GM18858 (cell line): ENCODE measurements at regions not wholly inside any gene's neighbourhood (a gene's known extent, or its start where the extent isn't known, plus 50 kb on each side); places are given as distances from the start of the nearest gene placed in this dataset.
"Not testable (repeated sequence)": the region's sequence is repeated elsewhere in the genome, so short reads cannot be mapped to it uniquely, and the experiment has no call there.

Experiments
- ATAC-seq: cut with Tn5 transposase; IDR thresholded peaks from one replicate; pipeline ENCODE4 v1.9.1; 2021; ENCODE audit not compliant: unreplicated experiment

DNA sequence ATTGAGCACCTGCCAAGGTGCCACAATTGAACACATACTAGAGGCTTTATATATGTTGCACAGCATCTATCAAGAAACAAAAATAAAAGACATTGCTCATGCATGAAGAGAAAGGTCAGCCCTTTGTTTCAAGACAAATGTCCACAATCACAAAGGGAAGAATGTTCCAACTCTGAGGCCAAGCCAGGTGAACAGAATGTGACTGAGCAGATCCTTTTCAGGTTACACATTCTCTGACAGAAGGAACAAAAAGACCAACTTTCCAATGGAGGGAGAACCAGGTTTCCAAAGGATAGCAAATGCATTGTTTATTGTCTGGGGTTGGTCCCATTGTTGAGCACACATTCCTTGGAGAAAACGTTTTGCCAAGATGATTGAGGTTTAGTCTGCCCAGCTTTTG is 50.2 kb upstream of the FAM174B start:
- no peak for ATAC-seq

DNA sequence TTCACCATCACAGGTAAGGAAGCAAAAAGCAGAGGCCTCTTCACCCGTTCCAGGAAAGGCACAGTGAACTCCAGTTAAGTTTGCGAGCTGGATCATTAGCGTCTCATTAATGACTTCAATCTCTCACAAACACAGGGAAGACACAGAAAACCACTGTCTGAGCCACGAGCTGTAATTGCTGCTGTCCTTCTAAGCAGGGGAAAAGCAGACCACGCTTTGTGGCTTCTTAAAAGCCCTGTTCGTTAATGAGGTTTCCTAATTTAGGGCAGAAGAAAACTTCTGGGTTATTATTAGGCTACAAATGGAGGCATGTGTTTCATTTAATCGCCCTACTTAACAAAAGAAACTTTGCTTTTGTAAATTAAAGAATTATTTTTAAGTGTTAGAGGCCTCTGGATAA is 50.6 kb upstream of the FAM174B start:
- no peak for ATAC-seq

DNA sequence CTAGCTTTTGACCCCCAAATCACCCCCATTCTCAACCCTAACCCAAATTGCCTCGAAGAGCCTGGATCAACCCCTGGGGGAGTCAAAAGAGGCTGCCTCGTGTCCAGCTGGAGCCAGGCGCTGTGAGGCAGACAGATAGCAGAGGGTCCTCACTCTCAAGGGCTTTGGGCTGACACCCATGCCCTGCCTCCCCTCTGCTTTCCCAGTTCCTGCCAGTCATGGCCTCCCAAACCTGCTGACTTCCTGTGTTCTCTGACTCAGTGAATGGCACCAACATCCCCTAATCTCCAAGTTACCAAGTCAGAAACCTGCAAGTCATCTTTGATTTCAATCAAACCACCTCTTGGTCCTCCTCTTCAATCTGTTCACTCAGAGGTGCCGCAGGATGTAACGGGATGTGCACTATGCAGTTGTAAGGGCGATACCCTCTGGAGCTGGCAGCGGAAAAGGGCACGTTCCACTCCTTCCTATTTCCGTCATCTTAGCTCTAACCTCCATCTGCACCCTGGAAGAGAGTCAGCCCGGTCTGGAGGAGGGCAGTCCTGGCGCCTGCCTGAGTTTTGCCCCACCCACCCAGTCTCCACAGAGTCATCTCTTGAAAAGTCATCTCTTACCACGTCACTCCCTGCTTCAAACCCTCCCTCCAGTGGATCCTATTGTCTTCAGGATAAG is 52.4 kb upstream of the FAM174B start:
- ATAC-seq: no peak

DNA sequence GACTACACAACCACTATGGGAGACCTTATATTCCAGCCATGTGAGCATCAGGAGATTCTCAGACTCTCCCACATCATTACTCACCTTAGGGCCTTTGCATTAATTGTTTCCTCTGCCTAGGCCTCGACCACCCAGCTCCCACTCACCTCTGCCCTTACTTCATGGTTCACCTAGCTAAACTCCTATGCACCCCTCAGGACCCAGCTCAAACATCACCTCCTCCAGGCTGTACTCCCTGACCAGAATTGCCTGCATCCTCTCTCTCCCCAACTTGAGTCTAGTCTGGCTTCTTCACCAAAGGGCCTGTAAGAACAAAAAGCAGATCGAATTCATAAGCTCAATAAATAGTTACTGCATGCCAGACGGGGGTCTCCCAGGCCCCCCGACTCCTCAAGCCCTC is 53.1 kb upstream of the FAM174B start:
- ATAC-seq: no peak

DNA sequence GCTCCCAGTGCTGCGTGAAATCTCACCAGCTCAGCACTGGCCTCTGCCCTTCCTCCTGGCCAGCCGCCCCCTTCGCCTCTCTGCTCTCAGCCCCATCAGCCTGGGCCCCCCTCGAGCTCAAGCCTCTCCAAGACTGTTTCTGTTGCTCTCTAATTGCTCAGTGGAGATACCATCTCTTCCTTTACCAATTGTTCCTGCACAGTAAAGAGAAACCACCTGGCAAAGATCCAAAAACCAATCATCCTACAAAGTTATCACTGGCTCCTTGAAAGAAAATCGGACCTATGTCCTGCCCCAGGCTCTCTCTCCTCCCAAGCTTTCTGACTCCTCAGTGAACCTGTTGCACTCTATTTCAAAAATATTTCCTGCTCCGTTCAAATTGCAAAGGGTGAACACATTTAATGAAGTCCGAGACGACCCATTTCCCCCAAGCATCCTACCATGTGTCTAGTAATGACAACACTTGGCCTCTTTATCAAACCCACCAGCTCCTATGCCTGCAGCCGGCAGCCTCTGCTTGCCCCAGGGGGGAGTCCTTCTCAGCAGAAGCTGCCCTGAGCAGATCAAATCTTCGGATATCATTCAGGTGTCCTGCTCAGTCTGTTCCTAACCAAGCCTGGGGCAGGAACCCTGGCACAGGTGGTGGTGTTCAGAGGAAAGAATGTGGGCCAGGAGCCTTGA is 53.7 kb upstream of the FAM174B start:
- no peak for ATAC-seq

DNA sequence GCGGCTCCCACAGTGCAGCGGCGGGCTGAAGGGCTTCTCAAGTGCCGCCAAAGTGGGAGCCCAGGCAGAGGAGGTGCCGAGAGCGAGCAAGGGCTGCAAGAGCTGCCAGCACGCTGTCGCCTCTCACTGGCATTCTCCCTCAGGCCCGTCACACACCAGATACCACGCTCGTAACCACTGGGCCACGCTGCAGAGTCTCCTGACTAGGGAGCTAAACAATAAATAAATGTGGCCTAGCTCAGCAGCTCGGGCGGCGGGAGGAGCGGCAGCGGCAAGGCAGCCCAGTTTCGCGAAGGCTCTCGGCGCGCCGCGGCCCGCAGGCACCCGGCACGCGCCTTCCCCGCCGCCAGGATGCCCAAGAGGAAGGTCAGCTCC is 55.9 kb upstream of the FAM174B start:
- ATAC-seq: no peak

DNA sequence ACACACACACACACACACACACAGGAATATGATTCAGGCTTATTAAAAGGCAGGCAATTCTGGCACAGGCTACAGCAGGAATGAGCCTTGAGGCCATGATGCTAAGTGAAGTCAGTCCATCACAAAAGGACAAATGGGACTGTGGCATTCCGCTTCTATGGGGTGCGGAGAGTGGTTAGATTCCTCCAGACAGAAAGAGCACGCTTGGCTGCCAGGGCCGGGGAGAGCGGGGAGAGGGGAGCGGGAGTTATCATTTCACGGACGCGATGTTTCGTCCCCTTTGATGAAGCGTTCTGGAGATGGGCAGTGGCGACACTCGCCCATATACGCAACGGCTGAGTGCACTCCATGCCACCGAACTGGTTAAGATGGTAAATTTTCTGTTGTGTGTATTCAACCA is 58.5 kb upstream of the FAM174B start:
- ATAC-seq: no peak

DNA sequence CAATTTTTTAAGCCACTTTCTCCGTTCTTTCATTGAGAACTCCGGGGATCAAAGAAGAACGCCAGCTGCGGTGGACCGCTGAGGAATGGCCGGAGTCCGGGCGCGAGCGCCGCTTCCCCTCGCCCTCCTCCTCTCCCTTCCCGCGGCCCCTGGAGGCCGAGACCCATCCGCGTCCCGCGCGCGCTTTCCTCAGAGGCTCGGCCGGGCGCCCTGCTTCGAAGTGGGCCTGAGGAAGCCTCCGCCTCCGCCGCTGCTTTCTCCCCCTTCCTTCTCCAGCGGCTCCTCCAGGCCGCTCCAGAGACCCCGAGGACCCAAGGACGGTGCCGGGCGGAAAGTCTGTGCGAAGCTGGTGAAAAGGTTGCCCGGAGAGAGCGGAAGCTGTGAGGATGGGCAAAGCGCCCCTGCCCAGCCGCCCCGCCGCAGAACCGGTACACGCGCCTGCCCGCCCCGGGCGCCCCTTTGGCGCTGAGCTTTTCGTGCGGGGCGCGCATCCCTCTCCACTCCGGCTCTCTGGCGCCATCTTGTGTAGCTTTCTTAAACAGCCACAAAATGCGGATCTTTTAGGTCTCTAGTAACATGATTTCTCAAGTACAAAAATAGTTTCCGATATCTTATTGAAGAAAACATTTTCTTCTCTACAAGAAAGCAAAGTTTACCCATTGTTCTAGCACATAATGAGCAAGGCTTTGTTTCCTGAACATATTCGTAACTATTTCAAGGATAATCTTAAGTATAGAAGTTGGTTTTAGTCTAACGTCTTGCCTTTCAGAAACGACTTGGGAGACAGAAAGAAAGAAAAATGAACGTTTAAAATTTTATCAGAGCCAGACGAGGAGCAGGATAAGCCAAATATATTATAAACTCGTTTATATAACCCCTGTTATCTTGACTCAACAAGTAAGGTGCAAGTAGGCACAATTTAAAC is 59.2 kb upstream of the FAM174B start:
- ATAC-seq: peak; percentile 76

DNA sequence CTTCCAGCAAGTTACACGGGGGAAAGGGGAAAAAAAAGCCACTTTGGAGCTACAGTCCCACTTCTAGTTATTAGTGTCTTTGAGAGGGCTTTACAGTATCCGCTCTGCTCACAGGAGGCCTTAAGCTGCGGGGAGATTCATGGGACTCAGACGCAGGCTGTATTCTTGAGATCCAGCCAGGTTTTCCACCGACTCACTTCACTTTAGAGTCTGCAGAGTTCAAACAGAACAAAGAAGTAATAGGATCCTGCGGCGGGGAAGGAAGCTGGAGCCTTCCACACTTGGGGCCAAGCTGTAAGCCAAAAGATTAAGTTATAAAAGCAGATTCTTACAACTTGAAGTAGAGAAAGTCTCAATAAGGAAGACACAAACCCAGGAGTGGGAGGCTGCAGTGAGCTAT is 60.2 kb upstream of the FAM174B start:
- no peak for ATAC-seq

DNA sequence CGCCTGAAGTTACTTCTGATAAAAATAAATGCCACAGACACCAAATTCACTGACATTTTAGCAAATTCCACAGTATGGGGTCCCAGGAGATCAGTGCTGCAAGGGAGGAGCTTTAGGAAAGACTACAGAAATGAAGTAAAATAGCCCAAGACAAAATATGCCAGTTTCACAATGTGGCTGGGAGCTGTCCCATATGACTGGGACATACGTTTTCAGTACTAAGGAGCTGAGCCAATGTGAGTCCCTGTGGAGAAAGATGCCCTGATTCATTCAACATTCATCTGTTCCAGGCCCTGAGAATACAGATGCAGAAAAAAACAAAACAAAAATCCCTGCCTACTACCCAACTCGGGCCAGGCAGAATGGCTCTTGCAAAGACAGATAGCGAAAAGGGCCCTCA is 63.4 kb upstream of the FAM174B start:
- ATAC-seq: no peak

DNA sequence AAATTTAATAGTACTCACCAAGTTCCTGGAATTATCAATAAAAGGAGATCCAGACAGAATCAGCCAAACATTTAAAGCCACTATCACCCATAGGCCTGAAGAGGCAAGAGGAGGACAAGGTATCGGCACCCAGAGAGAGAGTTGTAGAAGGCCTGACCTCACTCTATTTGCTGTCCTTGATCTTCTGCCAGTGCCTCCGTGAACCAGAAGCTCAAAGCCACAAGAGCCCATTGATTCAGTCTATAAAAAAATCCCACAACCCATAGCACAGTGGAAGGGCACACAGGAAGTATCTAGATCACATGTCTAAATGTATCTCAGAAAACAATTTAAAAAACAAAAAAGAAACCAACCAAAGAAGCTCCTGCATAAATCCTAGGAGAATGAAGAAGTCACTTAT is 68.6 kb upstream of the FAM174B start:
- no peak for ATAC-seq

DNA sequence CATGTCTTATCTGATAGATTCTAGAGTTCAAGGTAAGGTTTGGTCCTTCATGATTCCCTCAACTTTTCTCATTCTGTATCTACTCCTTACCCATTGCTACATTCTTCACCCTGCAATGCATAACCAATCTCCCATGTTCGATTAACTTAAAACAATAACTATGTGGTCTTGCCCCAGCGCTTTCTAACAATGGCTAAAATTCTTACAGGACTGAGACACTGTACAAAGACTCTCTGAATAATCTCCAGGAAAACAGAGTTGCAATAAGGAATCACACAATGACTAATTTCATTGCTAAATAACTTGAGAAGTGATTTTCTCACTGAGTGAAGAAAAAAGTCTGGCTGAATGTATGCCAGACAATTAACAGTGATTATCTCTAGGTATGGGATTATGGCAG is 69.6 kb upstream of the FAM174B start:
- ATAC-seq: no peak

DNA sequence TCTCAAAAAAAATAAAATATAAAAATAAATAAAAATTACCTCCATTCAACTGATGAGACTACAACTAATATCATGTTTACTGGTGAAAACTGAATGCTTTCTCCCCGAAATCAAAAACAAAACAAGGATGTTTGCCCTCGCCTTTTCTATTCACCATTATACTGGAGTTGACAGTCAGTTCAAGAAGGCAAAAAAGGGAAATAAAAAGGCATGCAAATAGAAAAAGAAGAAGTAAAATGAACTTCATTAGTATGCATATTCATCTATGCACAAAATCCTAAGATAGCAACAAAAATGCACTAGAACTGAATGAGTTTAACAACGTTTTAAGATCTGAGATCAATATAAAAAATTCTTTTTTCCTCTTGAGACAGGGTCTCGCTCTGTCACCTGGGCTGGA is 72.7 kb upstream of the FAM174B start:
- no peak for ATAC-seq

DNA sequence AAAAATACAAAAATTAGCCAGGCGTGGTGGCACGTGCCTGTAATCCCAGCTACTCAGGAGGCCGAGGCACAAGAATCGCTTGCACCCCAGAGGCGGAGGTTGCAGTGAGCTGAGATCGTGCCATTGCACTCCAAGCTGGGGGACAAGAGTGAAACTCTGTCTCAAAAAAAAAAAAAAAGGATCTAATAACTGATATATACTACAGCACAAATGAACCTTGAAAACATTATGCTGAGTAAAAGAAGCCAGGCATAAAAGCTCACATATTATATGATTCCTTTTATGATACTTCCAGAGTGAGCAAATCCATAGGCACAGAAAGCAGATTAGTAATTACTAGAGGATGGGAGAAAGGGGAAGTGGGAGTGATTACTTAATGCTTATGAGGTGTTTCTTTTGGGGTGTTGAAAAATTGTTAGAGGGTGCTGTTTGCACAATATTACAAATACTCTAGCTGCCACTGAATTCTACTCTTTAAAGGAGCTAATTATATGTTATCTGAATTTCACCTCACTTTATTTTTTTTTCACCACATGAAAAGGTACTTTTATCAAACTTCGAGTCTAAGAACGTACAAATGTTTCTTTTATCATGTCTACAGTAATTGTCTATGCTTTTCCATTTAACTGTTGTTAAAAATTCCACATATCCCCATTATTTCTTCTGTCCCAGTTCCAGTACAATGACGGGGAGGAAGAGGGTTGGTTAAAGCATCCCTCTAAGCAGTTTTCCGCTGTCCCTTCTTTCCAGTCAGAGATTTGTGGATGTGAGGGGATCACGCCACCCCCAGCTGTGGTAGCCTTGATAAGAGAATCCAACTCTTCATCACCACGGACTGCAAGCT is 77.7 kb upstream of the FAM174B start:
- no peak for ATAC-seq

DNA sequence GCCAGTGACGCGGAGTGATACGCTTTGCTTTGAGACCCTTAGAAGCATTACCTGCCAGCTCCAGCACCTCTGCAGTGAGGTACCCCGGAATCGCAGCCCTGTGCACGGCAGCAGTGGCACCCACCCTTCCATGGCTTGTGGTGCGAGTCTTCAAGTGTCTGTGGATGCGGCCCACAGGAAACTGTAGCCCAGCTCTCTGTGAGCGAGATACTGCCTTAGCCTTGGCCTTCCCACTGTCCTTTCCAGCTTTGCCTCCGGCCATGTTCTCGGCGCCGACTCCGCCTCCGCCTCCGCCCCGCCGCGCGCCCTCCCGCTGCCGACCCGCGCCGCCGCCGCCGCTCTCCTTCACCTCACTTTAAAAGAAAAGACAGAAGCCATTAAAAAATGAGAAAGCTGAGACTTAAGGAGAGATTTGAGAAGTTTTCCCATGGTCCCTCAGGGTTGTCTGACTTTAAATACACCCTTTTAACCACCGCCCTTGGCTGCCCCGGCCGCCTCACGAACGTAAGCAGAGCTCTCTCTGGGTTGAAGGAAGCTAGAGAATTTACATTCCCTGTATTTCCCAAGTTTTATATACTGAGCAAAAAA is 78.5 kb upstream of the FAM174B start:
- no peak for ATAC-seq

DNA sequence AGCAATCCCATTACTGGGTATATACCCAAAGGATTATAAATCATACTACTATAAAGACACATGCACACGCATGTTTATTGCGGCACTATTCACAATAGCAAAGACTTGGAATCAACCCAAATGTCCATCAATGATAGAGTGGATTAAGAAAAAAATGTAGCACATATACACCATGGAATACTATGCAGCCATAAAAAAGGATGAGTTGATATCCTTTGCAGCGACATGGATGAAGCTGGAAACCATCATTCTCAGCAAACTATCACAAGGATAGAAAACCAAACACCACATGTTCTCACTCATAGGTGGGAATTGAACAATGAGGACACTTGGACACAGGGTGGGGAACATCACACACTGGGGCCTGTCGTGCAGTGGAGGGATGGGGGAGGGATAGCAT is 83.7 kb upstream of the FAM174B start:
- not testable (repeated sequence) for ATAC-seq

DNA sequence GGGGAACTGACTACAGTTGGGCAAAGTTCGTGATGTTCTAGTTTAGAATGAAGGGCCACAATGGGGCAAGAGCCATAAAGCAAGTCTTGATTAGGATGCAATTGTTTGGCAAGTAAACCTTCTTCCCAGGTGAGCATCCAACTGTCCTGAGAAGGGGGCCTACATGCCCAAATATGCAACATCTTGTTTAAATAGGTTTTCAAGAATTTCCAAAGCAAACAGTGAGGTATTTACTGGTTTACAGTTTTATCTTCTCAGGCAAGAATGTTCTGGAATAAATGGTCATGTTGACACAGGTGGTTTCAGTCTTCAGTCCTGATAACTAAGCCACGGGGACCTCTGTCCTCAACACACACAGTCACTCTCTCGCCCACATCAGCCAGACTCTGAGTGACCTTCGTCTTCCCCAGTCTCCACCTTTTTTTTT is 90.3 kb upstream of the FAM174B start:
- no peak for ATAC-seq

DNA sequence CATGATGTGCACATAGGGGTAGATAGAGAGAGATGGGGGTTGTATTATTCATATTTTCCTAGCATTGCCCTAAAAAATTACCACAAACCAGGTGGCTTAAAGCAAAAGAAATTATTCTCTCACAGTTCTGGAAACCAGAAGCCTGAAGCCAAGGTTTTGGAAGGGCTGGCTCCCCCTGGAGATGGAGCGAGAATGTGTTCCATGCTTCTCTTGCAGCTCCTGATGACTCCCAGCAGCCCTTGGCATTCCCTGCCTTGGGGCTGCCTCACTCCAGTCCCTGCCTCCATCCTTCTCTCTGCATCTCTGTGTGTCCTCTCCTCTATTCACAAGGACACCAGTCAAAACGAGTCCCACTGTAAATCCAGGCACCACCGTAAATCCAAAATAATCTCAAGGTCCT is 91.5 kb upstream of the FAM174B start:
- no peak for ATAC-seq

DNA sequence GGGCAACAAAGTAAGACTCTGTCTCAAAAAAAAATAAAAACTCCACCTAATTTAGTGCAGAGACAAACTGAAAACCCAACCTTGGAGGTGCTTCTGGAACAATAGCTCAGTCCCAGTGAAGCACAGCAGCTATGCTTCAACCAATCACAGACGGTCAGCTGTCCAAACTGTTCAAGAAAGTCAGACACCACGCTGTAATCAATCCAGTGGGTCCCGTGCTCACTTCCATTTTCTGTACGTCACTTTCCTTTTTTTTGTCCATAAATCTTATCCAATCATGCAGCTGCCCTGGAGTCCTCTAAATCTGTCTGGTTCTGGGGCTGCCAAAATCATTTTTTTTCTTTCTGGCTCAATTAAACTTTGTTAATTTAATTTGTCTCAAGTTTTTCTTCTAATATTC is 93.6 kb upstream of the FAM174B start:
- ATAC-seq: no peak

DNA sequence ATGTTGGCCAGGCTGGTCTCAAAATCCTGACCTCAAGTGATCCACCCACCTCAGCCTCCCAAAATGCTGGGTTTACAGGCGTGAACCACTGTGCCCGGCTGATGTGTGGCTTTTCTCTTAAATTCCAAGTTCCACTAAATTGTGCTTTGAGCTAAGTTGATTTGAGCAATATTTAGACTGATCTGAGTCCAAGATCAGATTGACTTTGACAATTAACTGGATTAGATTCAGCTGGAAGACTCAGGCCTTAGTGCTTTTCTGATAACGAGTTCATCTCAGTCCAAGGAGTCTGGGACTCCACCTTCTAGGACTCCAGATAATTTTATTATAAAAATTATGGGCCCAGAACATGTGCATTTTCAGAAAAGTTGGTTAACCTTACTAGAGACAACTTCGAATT is 94.4 kb upstream of the FAM174B start:
- no peak for ATAC-seq

DNA sequence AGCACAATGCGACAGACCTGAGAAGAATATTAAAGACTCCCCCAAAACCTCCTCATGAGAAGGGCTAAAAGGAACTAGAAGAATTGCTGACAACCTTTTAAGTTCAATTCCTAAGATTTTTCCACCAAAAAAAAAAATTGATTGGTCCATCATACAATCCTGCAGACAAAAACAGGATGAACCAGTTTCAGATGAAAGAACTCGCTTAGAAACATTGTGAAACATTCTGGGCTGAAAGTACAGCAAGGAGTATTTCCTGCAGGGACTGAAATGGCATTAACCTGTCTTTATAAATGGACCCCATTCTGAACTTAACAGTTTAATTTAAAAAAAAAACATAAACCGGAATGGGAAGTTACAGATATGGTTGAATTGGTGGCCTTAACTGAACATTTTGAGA is 96.0 kb upstream of the FAM174B start:
- ATAC-seq: no peak
